ENCODE measurements at regions not wholly inside any gene's neighbourhood (a gene's known extent, or its start where the extent isn't known, plus 50 kb on each side); places are given as distances from the start of the nearest gene placed in this dataset.
"Not testable (repeated sequence)": the region's sequence is repeated elsewhere in the genome, so short reads cannot be mapped to it uniquely, and the experiment has no call there.

GRCh38 chr6:141212296-141212695 lies 920.4 kb upstream of the GJE1 start:
- no peak for DNase-seq

DNA sequence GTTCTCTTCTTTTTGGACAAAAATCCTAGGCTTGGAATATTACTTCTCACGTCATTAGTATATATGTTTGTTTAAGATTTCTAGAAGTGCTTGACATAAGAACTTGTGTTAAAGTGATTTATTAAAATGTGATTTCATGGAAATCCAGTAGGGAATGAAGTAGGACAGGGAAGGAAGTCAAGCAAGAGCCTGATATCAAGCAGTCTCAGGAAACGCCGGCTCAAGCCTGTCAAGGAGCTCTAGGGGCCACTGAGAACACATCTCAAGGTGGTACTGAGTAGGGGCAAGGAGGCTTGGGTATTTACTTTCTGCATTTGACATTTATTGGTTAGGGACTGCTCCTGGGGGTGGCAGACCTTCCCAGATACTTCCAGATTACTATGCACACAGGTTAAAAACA lies 920.9 kb upstream of the GJE1 start:
- DNase-seq: no peak

- peak; percentile 19 to 48 for DNase-seq
These were observed 921.8 kb upstream of the GJE1 start for GRCh38 chr6:141210901-141211300.

DNA sequence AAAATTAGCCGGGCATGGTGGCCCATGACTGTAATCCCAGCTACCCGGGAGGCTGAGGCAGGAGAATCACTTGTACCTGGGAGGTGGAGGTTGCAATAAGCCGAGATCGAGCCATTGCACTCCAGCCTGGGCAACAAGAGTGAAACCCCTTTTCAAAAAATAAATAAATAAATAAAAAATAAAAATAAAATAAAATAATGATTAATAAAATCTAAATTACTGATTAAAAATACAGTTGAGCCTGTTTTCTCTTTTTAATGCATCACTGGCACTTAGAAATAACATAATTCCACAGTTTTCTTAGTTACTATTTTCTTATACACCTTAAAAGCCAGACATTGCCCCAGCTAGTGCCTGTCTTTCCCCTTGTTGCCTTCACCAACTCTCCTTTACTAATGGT lies 922.8 kb upstream of the GJE1 start:
- no peak for DNase-seq

GRCh38 chr6:141208101-141208500 lies 924.6 kb upstream of the GJE1 start:
- no peak for DNase-seq

GRCh38 chr6:141203902-141204575 lies 928.7 kb upstream of the GJE1 start:
- DNase-seq: no peak

- DNase-seq: no peak
These were observed 930.1 kb upstream of the GJE1 start for GRCh38 chr6:141202626-141203025.

DNA sequence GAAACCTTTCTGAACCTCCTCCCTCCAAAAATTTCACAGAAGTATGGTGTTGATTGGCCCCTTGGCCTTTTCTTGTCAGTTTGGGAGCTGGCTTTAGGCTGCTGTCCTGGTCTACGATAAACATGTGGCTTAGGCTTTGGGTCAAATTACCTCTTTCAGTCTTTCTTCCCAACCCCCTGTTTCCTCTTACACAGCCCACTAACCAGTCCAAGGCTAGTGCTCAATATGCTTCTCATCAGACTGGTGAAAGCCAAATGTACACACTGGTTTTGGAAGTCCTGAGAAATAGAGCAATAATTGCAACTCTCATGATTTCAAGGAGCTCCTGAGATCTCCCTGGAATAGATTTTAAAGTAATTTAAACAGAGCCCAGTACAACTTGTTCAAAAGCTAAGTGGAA lies 933.7 kb upstream of the GJE1 start:
- no peak for DNase-seq

GRCh38 chr6:141195251-141195832 lies 937.4 kb upstream of the GJE1 start:
- no peak for DNase-seq

- no peak for DNase-seq
These were observed 949.4 kb upstream of the GJE1 start for GRCh38 chr6:141183368-141183767.

DNA sequence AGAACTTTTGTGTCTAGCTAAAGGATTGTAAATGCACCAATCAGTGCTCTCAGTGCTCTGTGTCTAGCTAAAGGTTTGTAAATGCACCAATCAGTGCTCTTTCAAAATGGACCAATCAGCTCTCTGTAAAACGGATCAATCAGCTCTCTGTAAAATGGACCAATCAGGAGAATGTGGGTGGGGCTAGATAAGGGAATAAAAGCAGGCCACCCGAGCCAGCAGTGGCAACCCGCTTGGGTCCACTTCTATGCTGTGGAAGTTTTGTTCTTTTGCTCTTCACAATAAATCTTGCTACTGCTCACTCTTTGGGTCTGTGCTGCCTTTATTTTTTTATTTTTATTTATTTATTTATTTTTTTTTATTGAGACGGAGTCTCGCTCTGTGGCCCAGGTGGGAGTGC lies 957.3 kb upstream of the GJE1 start:
- DNase-seq: not testable (repeated sequence)

GRCh38 chr6:141174932-141175331 lies 957.8 kb upstream of the GJE1 start:
- no peak for DNase-seq

DNA sequence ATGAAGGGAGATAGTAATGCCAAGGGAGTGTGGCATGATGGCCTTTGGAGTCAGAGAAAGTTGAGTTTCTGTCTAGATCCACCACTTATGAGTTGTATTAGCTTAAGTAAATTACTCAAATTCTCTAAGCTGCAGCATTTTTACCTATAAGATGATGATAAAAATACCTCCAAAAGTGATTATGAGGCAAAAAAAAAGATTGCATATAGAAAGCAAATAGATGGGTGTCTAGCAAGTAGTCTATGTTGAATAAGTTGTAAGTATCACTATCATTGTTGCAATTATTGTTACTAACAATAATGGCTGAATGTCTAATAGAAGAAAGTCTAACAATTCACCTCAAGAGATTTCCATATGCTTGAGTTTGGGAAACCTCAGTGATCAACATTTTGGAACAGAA lies 959.2 kb upstream of the GJE1 start:
- DNase-seq: no peak

GRCh38 chr6:141169419-141169818 lies 963.3 kb upstream of the GJE1 start:
- no peak for DNase-seq

- no peak for DNase-seq
These were observed 964.8 kb upstream of the GJE1 start for GRCh38 chr6:141167945-141168344.

- DNase-seq: no peak
These were observed 967.6 kb upstream of the GJE1 start for GRCh38 chr6:141165002-141165665.

DNA sequence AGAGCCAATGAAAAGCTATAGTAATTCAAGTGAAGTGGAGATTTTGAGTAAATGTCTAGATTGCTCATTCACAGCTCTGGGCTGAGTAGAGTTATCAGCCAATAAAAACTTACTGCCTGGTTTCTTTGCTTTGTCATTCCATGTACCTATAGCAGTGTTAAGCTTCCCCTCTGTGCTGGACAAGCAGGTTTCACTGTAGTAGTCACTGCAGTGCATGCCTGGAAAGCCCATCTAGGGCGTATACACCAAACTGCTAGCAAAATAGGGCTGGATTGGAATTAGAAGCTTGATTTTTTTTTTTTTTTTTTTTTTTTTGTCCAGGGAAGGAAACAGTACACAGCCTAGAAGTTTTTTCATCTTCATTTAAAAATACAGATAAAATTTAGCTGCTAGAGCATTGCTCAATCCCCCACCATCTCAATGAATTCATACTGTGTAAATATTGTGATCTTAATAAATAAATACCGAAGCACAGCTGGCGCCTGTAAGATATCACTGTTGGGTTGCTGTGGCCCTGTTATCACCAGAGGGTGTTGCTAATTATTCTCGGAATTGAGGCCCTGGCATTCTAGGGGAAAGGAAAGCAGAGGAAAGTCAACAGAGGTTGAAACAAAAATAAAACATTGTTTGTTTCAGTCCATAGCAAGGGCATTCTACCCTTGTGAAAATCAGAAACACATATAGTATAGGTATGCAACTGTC lies 968.5 kb upstream of the GJE1 start:
- no peak for DNase-seq

DNA sequence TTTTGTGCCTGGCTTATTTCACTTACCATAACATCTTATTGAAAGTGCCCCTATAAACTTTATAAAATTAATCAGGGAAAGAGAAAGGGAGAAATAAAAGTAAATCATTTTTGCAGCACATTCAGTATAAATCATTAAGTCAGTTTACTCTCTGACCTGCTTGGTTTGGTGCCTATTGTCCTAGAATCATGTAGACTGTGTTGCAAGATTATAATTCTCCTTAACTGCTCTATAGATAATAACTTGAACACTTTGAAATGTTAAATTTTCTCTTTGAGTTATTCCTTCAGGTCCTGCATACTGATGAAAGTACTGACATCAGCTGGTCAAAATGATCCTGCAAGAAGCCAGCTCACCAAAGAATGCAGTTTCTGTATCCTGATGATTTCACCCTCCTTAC lies 969.6 kb upstream of the GJE1 start:
- no peak for DNase-seq

DNA sequence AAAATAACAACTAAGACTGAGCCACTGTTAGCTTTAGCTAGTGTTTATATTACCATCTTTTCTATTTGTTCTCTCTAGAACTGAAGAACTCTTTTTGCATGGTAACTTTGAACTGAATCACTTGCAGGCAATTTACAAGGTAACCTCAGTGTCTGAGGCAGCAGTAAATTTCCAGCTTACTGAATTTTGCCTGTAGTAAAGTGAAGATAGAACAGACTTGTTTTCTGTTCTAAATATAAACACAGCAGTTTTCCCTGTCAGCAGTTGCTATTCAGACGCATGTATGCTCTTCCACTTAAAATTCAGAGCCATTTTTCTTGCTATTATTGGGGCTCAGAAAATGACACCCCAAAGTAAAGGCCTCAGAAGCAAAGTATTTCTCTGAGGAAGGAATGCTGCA lies 974.0 kb upstream of the GJE1 start:
- DNase-seq: no peak

DNA sequence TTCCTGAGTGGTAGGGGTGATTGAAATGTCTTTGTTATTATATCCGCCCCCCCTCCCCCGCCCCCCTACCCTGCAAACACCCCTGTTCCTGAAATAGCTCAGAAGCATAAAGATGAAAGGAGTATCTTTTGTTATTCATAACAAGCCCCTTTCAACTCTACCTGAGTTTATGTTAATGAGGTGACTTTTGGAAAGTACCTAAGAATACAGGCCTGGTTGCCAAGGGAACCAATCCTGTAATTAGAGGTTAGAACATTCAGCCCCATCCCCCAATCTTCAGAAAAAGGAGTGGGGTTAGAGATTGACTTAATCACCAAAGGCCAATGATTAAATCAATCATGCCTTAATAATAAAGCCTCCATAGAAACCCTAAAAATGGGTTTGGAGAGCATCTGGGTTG lies 979.2 kb upstream of the GJE1 start:
- no peak for DNase-seq

GRCh38 chr6:141152951-141153350 lies 979.8 kb upstream of the GJE1 start:
- no peak for DNase-seq

DNA sequence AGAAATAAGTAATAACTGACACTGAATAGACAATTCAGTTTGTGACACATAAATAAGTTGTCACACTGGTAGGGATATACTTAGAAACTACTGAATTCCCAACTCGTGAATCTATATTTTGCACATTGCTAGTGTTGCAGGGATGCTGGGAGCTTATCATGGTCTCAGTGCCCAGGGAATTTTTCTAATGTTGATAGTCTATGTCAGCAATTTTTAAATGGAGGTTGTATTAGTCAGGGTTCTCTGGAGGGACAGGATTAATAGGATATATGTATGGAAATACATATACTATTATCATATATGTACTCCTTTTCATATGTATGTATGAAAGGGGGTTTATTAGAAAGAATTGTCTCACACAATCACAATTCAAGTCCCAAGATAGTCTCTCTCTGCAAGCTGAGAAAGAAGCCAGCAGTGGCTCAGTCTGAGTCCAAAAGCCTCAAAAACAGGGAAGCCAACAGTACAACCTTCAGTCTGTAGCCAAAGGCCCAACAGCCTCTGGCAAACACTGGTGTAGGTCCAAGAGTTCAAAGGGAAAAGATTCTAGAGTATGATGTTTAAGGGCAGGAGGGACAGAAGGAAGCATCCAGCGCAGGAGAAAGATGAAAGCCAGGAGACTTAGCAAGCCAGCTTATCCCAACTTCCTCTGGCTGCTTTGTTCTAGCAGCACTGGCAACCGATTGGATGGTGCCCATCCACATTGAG lies 980.9 kb upstream of the GJE1 start:
- DNase-seq: no peak

DNA sequence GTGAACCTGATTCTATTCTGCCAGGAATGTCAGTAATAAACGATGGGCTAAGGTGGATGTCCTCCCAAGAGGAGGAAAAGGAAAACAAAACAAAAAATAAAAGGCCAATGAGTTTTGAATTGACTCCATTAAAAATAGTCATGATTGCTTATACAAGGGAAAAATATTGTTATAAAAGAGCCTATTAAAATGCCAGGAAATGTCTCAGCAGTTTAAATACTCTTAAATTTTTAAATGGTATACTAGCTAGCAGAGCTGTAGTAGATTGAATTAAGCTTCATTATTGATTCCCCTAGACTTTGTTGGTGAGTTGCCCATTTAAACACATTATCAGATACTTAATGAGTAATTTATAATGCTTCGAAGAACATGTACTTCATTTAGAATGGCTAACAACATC lies 990.9 kb upstream of the GJE1 start:
- no peak for DNase-seq

Measured in SHP77 (cell line).